OCI-LY7 (cell line): ENCODE measurements at regions not wholly inside any gene's neighbourhood (a gene's known extent, or its start where the extent isn't known, plus 50 kb on each side); places are given as distances from the start of the nearest gene placed in this dataset.

Experiments used
- CTCF ChIP-seq: fragments of 200-600 bp; sonication (generic); conservative IDR thresholded peaks from 2 replicates; pipeline ENCODE4 v1.5.1; 2014; ENCODE audit warnings: mild to moderate bottlenecking, antibody characterized with exemption, low read length, moderate library complexity, mixed read lengths
- EZH2phosphoT487 ChIP-seq: fragments of 200-600 bp; sonication (generic); IDR thresholded peaks from 2 replicates; pipeline ENCODE4 v1.6.1; 2018; ENCODE audit warnings: low read depth, borderline replicate concordance, mild to moderate bottlenecking, mixed run types, antibody characterized with exemption, low read length, moderate library complexity, mixed read lengths

GRCh38 chr4:160136021-160136420 is 1033.1 kb downstream of the RAPGEF2 start:
- no peak for TF ChIP-seq CTCF
- TF ChIP-seq EZH2phosphoT487 = no peak
